B cell (primary cell): ENCODE measurements at regions not wholly inside any gene's neighbourhood (a gene's known extent, or its start where the extent isn't known, plus 50 kb on each side); places are given as distances from the start of the nearest gene placed in this dataset.

ENCODE experiments used
- ATAC-seq: fragments of 200-7000 bp; cut with Tn5 transposase; one replicate; pipeline ENCODE4 v1.10.0; 2021; ENCODE audit warnings: low read depth, mild to moderate bottlenecking, moderate number of reproducible peaks, moderate library complexity
- CTCF ChIA-PET: fragments of 350-600 bp; sonication (Branson Sonifier 250); formaldehyde crosslinking; loops from one replicate; lab custom pipeline; 2021; ENCODE audit warnings: antibody characterized with exemption, inconsistent platforms; lab: Charles Lee
- POLR2A ChIA-PET: fragments of 350-600 bp; sonication (Branson Sonifier 250); formaldehyde crosslinking; loops from one replicate; lab custom pipeline; 2021; ENCODE audit warnings: antibody characterized with exemption; lab: Charles Lee
- DNase-seq: peaks from one replicate; pipeline ENCODE4 v3.0.0; 2013
- H2AFZ ChIP-seq: 2 replicates; pipeline ENCODE4 v1.6.1; 2012; ENCODE audit warnings: mild to moderate bottlenecking, low read depth, low read length; ENCODE audit not compliant: insufficient read depth, poor library complexity, severe bottlenecking
- H3K27ac ChIP-seq, 2 donors: 1 replicate in 1 of 2; 2 replicates in 1 of 2; pipeline ENCODE4 v1.5.1; 2012 to 2013; ENCODE audit warnings: low read length in 2 of 2, mild to moderate bottlenecking in 2 of 2, moderate library complexity in 1 of 2
- H3K27me3 ChIP-seq, 4 experiments: fragments of 200-600 bp in 1 of 4; sonication (generic) in 1 of 4; replicated peaks in 1 of 4; 1 replicate in 2 of 4; 2 replicates in 2 of 4; pipeline versions ENCODE4 v1.6.1 to v1.7.0; 2013 to 2016; ENCODE audit warnings: low read length in 3 of 4, mild to moderate bottlenecking in 2 of 4, mixed read lengths in 1 of 4, moderate library complexity in 1 of 4; ENCODE audit not compliant: insufficient read depth in 4 of 4, control insufficient read depth in 3 of 4; ENCODE audit errors: control extremely low read depth in 1 of 4
- H3K36me3 ChIP-seq, 2 experiments: replicated peaks in 1 of 2; 1 replicate in 1 of 2; 2 replicates in 1 of 2; pipeline versions ENCODE4 v1.6.1 to v1.7.1; 2013; ENCODE audit warnings: low read length in 1 of 2; ENCODE audit not compliant: insufficient read depth in 2 of 2, control insufficient read depth in 1 of 2; ENCODE audit errors: control extremely low read depth in 1 of 2, extremely low read depth in 1 of 2
- H3K4me1 ChIP-seq, 2 donors: fragments of 200-600 bp in 1 of 2; sonication (generic) in 1 of 2; 1 replicate in 1 of 2; 2 replicates in 1 of 2; pipeline versions ENCODE4 v1.5.1 to v1.6.1; 2013 to 2017; ENCODE audit warnings: low read length in 2 of 2; ENCODE audit not compliant: control insufficient read depth in 2 of 2, insufficient read depth in 2 of 2
- H3K4me2 ChIP-seq: replicated peaks from 2 replicates; pipeline ENCODE3; 2012; ENCODE audit warnings: mild to moderate bottlenecking, low read depth, low read length; ENCODE audit not compliant: poor library complexity, severe bottlenecking
- H3K4me3 ChIP-seq, 5 experiments: fragments of 200-600 bp in 1 of 5; sonication (generic) in 1 of 5; 1 replicate in 3 of 5; 2 replicates in 2 of 5; pipeline versions ENCODE4 v1.5.1 to v1.7.0; 2011 to 2016; ENCODE audit warnings: low read length in 4 of 5, mild to moderate bottlenecking in 4 of 5, low read depth in 2 of 5, control low read depth in 1 of 5, moderate library complexity in 1 of 5; ENCODE audit not compliant: insufficient read depth in 1 of 5; ENCODE audit errors: control extremely low read depth in 1 of 5, extremely low read depth in 1 of 5
- H3K79me2 ChIP-seq: fragments of 200-600 bp; sonication (generic); one replicate; pipeline ENCODE4 v1.6.0; 2016; ENCODE audit warnings: low read length; ENCODE audit not compliant: control insufficient read depth, insufficient read depth
- H3K9ac ChIP-seq: fragments of 200-600 bp; sonication (generic); 2 replicates; pipeline ENCODE4 v1.6.1; 2017; ENCODE audit warnings: mild to moderate bottlenecking, low read length, moderate library complexity
- H3K9me3 ChIP-seq, 3 donors: one replicate each; pipeline versions ENCODE4 v1.6.1 to v1.7.1; 2013; ENCODE audit warnings: low read length in 2 of 3; ENCODE audit not compliant: control insufficient read depth in 2 of 3, insufficient read depth in 1 of 3; ENCODE audit errors: control extremely low read depth in 1 of 3
- H4K20me1 ChIP-seq: 2 replicates; pipeline ENCODE4 v1.6.0; 2012; ENCODE audit warnings: mild to moderate bottlenecking, low read length; ENCODE audit not compliant: insufficient read depth, control insufficient read depth, poor library complexity, severe bottlenecking
- H3K27ac Mint-ChIP-seq: one replicate; pipeline ENCODE4 v1.8.0; 2021; ENCODE audit warnings: mixed read lengths
- H3K27me3 Mint-ChIP-seq: one replicate; pipeline ENCODE4 v1.8.0; 2021; ENCODE audit warnings: mixed read lengths
- H3K4me1 Mint-ChIP-seq: one replicate; pipeline ENCODE4 v1.8.0; 2021; ENCODE audit warnings: mixed read lengths
- H3K4me3 Mint-ChIP-seq: one replicate; pipeline ENCODE4 v1.8.0; 2021; ENCODE audit warnings: mixed read lengths
- H3K9me3 Mint-ChIP-seq: one replicate; pipeline ENCODE4 v1.8.0; 2022; ENCODE audit warnings: mixed read lengths; ENCODE audit not compliant: insufficient read depth
- EZH2 ChIP-seq: IDR thresholded peaks from 2 replicates; pipeline ENCODE4 v1.6.1; 2012; ENCODE audit warnings: borderline replicate concordance, low read depth, mild to moderate bottlenecking, moderate library complexity, low read length; ENCODE audit not compliant: insufficient read depth, poor library complexity, severe bottlenecking
- WGBS: methylation state at CpG from one replicate; pipeline ENCODE4 v1.1.5; 2013; ENCODE audit warnings: missing lambda C conversion rate; ENCODE audit not compliant: insufficient coverage; 5-methylcytosine and 5-hydroxymethylcytosine counted together
- intact Hi-C: fragments of 100-400 bp; cut with micrococcal nuclease; formaldehyde crosslinking; loops from one replicate; pipeline ENCODE4 v1.10.0; 2022
- TF ChIP-seq, protein P1 (sequence below): fragments of 200-600 bp; IDR thresholded peaks from one replicate; pipeline ENCODE4 v1.8.0; 2022; ENCODE audit warnings: antibody characterized with exemption, mild to moderate bottlenecking

DNA sequence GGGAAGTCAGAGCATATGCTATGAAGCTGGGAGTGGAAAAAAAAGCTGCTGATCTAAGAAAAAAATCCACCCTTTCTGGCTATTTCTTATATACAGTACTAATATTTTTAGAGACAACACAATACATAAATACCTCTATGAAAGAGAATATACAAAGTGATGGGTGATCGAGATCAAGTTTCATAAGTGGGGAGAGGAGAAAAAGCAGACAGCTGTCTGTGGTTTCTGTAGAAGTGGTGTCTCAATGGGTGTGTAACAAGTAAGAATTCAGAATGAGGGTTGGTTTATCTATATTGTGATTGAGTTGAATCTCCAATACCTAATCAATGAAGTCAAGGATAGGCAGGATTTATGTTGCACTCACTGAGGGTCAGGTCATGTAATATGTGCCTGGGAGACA is 191.0 kb downstream of the HNMT start:
- no CpG with 5 or more reads among the region's 1 CpG for WGBS
- intact Hi-C loops, result no loop called here
- ATAC-seq (no peak), DNase-seq (no peak)
- H3K27ac Mint-ChIP-seq, result no peak overlapping the region
- Histone ChIP-seq H3K27me3 (no peaks in the 10 kb centered on the region), H2AFZ (no peak overlapping the region), H3K4me3 (no peak overlapping the region), H3K4me1 (no peaks in the 10 kb centered on the region), H4K20me1 (no peaks in the 10 kb centered on the region), H3K36me3 (no peaks in the 10 kb centered on the region), H3K9ac (no peak overlapping the region), H3K27ac (no peak overlapping the region), H3K79me2 (no peaks in the 10 kb centered on the region), H3K4me2 (no peak overlapping the region), H3K9me3 (no peaks in the 10 kb centered on the region)
- POLR2A ChIA-PET, result no interaction called here
- no peak overlapping the region for H3K4me3 Mint-ChIP-seq
- H3K9me3 Mint-ChIP-seq, result no peaks in the 10 kb centered on the region
- TF ChIP-seq EZH2, result no peak
- TF ChIP-seq, protein P1, sequence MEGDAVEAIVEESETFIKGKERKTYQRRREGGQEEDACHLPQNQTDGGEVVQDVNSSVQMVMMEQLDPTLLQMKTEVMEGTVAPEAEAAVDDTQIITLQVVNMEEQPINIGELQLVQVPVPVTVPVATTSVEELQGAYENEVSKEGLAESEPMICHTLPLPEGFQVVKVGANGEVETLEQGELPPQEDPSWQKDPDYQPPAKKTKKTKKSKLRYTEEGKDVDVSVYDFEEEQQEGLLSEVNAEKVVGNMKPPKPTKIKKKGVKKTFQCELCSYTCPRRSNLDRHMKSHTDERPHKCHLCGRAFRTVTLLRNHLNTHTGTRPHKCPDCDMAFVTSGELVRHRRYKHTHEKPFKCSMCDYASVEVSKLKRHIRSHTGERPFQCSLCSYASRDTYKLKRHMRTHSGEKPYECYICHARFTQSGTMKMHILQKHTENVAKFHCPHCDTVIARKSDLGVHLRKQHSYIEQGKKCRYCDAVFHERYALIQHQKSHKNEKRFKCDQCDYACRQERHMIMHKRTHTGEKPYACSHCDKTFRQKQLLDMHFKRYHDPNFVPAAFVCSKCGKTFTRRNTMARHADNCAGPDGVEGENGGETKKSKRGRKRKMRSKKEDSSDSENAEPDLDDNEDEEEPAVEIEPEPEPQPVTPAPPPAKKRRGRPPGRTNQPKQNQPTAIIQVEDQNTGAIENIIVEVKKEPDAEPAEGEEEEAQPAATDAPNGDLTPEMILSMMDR, result no peak
- no peaks in the 10 kb centered on the region for H3K27me3 Mint-ChIP-seq
- no peaks in the 10 kb centered on the region for H3K4me1 Mint-ChIP-seq
- CTCF ChIA-PET, result no interaction called here

DNA sequence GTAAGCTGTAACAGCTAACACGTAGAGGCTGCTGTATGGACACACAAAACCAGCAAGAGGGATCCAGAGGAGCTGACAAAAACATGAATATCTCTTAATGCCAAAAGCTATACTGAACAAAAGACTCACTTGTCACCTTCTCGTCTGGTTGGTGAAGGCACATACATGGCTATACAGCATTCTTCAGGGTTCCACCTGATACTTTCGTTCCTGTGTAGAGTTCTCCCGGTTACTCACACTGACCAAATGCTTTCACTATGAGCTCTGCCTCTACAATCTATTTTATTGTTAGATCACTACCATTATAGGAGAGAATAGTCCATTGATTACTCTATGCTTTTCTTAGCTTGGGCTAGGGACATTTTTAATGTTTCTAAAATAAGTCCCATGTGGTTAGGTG is 193.1 kb downstream of the HNMT start:
- Mint-ChIP-seq H3K27me3 (no peaks in the 10 kb centered on the region), H3K27ac (no peak overlapping the region), H3K4me1 (no peaks in the 10 kb centered on the region), H3K4me3 (no peak overlapping the region), H3K9me3 (no peaks in the 10 kb centered on the region)
- Histone ChIP-seq H3K27ac (no peak overlapping the region), H3K4me2 (no peak overlapping the region), H3K36me3 (no peaks in the 10 kb centered on the region), H3K9me3 (no peaks in the 10 kb centered on the region), H4K20me1 (no peaks in the 10 kb centered on the region), H3K4me3 (no peak overlapping the region), H3K79me2 (no peaks in the 10 kb centered on the region), H2AFZ (no peak overlapping the region), H3K27me3 (no peaks in the 10 kb centered on the region), H3K4me1 (no peaks in the 10 kb centered on the region), H3K9ac (no peak overlapping the region)
- CTCF ChIA-PET, result no interaction called here
- no peak for DNase-seq
- TF ChIP-seq EZH2, result no peak
- TF ChIP-seq, protein P1, result no peak
- POLR2A ChIA-PET, result no interaction called here
- no peak for ATAC-seq
- WGBS, result 90% methylated on average over 2 of the region's 4 CpGs
- intact Hi-C loops, result no loop called here
